Neural cell (in vitro differentiated cells): ENCODE measurements at regions not wholly inside any gene's neighbourhood (a gene's known extent, or its start where the extent isn't known, plus 50 kb on each side); places are given as distances from the start of the nearest gene placed in this dataset.

Experiments used
- H2AFZ ChIP-seq: fragments of 200-600, 300-800 bp; sonication (generic), shearing (Covaris generic); 2 replicates; pipeline ENCODE4 v1.6.0; 2014; ENCODE audit warnings: low read depth, mild to moderate bottlenecking, antibody characterized with exemption, low read length, moderate library complexity
- H3F3A ChIP-seq: fragments of 200-600 bp; shearing (Covaris generic); 2 replicates; pipeline ENCODE4 v1.6.1; 2016; ENCODE audit warnings: mild to moderate bottlenecking, moderate library complexity, mixed read lengths, antibody characterized with exemption, low read length; ENCODE audit not compliant: insufficient read depth, poor library complexity, severe bottlenecking
- H3K27ac ChIP-seq: fragments of 200-600, 300-800 bp; sonication (generic), shearing (Covaris generic); 2 replicates; pipeline ENCODE4 v1.5.1; 2014; ENCODE audit warnings: mild to moderate bottlenecking, low read length, moderate library complexity
- H3K27me3 ChIP-seq: fragments of 300-800, 200-600 bp; sonication (generic), shearing (Covaris generic); 2 replicates; pipeline ENCODE4 v1.6.0; 2014; ENCODE audit warnings: mild to moderate bottlenecking, low read depth, low read length, moderate library complexity; ENCODE audit not compliant: insufficient read depth
- H3K36me3 ChIP-seq: fragments of 300-800, 200-600 bp; sonication (generic), shearing (Covaris generic); 2 replicates; pipeline ENCODE4 v1.5.1; 2014; ENCODE audit warnings: mild to moderate bottlenecking, antibody characterized with exemption, low read length, moderate library complexity; ENCODE audit not compliant: insufficient read depth
- H3K4me2 ChIP-seq: fragments of 300-800, 200-600 bp; sonication (generic), shearing (Covaris generic); 2 replicates; pipeline ENCODE4 v1.6.0; 2014; ENCODE audit warnings: mild to moderate bottlenecking, low read length
- H3K4me3 ChIP-seq: fragments of 300-800, 200-600 bp; sonication (generic), shearing (Covaris generic); 2 replicates; pipeline ENCODE4 v1.5.1; 2014; ENCODE audit warnings: mild to moderate bottlenecking, low read length, moderate library complexity
- H3K79me2 ChIP-seq: fragments of 200-600 bp; shearing (Covaris generic); replicated peaks from 2 replicates; pipeline ENCODE4 v1.6.0; 2014; ENCODE audit warnings: mild to moderate bottlenecking, low read length, moderate library complexity; ENCODE audit not compliant: insufficient read depth
- H3K9ac ChIP-seq: fragments of 300-800, 200-600 bp; sonication (generic), shearing (Covaris generic); 2 replicates; pipeline ENCODE4 v1.6.1; 2016; ENCODE audit warnings: mild to moderate bottlenecking, low read length, mixed read lengths
- H3K9me2 ChIP-seq: fragments of 200-600 bp; shearing (Covaris generic); 2 replicates; pipeline ENCODE4 v1.6.1; 2016; ENCODE audit warnings: mild to moderate bottlenecking, low read length, mixed read lengths; ENCODE audit not compliant: insufficient read depth
- H3K9me3 ChIP-seq: fragments of 200-600, 300-800 bp; sonication (generic), shearing (Covaris generic); 2 replicates; pipeline ENCODE4 v1.6.1; 2016; ENCODE audit warnings: mild to moderate bottlenecking, mixed run types, low read length, moderate library complexity, mixed read lengths
- H4K20me1 ChIP-seq: fragments of 200-600 bp; shearing (Covaris generic); 2 replicates; pipeline ENCODE4 v1.6.1; 2016; ENCODE audit warnings: mild to moderate bottlenecking, mixed run types; ENCODE audit not compliant: insufficient read depth
- CTCF ChIP-seq: fragments of 450-650 bp; IDR thresholded peaks from 2 replicates; pipeline ENCODE4 v1.5.1; 2014; ENCODE audit warnings: antibody characterized with exemption, mild to moderate bottlenecking, moderate library complexity; ENCODE audit not compliant: poor library complexity, severe bottlenecking
- EP300 ChIP-seq: fragments of 450-650 bp; conservative IDR thresholded peaks from 2 replicates; pipeline ENCODE4 v1.6.1; 2014; ENCODE audit warnings: antibody characterized with exemption, mild to moderate bottlenecking, moderate library complexity; ENCODE audit not compliant: poor library complexity, severe bottlenecking
- EZH2 ChIP-seq: fragments of 200-600, 300-800 bp; shearing (Covaris generic), sonication (generic); IDR thresholded peaks from 2 replicates; pipeline ENCODE4 v1.6.1; 2014; ENCODE audit warnings: antibody characterized with exemption, low read length, borderline replicate concordance, mild to moderate bottlenecking; ENCODE audit not compliant: insufficient read depth, poor library complexity, severe bottlenecking
- MXI1 ChIP-seq: fragments of 450-650 bp; conservative IDR thresholded peaks from 2 replicates; pipeline ENCODE4 v1.6.1; 2014; ENCODE audit warnings: antibody characterized with exemption, mild to moderate bottlenecking; ENCODE audit not compliant: poor library complexity, severe bottlenecking
- POLR2AphosphoS5 ChIP-seq: IDR thresholded peaks from 2 replicates; pipeline ENCODE4 v1.6.1; 2012
- RAD21 ChIP-seq: fragments of 450-650 bp; conservative IDR thresholded peaks from 2 replicates; pipeline ENCODE4 v1.6.1; 2014; ENCODE audit warnings: antibody characterized with exemption, mild to moderate bottlenecking, moderate library complexity
- REST ChIP-seq: IDR thresholded peaks from 2 replicates; pipeline ENCODE4 v1.6.1; 2012; ENCODE audit warnings: borderline replicate concordance
- SMC3 ChIP-seq: fragments of 450-650 bp; conservative IDR thresholded peaks from 2 replicates; pipeline ENCODE4 v1.6.1; 2014; ENCODE audit warnings: antibody characterized with exemption, mild to moderate bottlenecking, moderate library complexity; ENCODE audit not compliant: poor library complexity
- TAF1 ChIP-seq: IDR thresholded peaks from 2 replicates; pipeline ENCODE4 v1.6.1; 2012; ENCODE audit warnings: low read depth

- H3K4me3 ChIP-seq = no peak overlapping the region
- no peak overlapping the region for H3K9ac ChIP-seq
- H3K79me2 ChIP-seq = no peaks in the 10 kb centered on the region
- H3F3A ChIP-seq = no peaks in the 10 kb centered on the region
- H3K4me2 ChIP-seq = no peak overlapping the region
- no peaks in the 10 kb centered on the region for H3K27me3 ChIP-seq
- H3K27ac ChIP-seq = no peak overlapping the region
- no peak overlapping the region for H2AFZ ChIP-seq
- no peaks in the 10 kb centered on the region for H4K20me1 ChIP-seq
- TF ChIP-seq POLR2AphosphoS5 (no peak), CTCF (no peak), MXI1 (no peak), EZH2 (no peak), EP300 (no peak), SMC3 (no peak), TAF1 (no peak), RAD21 (no peak), REST (no peak)
- no peaks in the 10 kb centered on the region for H3K9me2 ChIP-seq
- H3K36me3 ChIP-seq = no peaks in the 10 kb centered on the region
- no peaks in the 10 kb centered on the region for H3K9me3 ChIP-seq
Observed at GRCh38 chr18:2325308-2325849, 245.9 kb downstream of the METTL4 start.

GRCh38 chr18:2325933-2326332 lies 245.4 kb downstream of the METTL4 start:
- Histone ChIP-seq H2AFZ (no peak overlapping the region), H3K9me2 (no peaks in the 10 kb centered on the region), H3K4me2 (no peak overlapping the region), H3K27me3 (no peaks in the 10 kb centered on the region), H3K9ac (no peak overlapping the region), H3K4me3 (no peak overlapping the region), H3K79me2 (no peaks in the 10 kb centered on the region), H3K27ac (no peak overlapping the region), H3K36me3 (no peaks in the 10 kb centered on the region), H3K9me3 (no peaks in the 10 kb centered on the region), H3F3A (no peaks in the 10 kb centered on the region), H4K20me1 (no peaks in the 10 kb centered on the region)
- TF ChIP-seq RAD21 (no peak), EZH2 (no peak), REST (no peak), SMC3 (no peak), POLR2AphosphoS5 (no peak), MXI1 (no peak), CTCF (no peak), TAF1 (no peak), EP300 (no peak)
